WTC11 (cell line): ENCODE measurements at regions not wholly inside any gene's neighbourhood (a gene's known extent, or its start where the extent isn't known, plus 50 kb on each side); places are given as distances from the start of the nearest gene placed in this dataset.

Experiments used
- ATAC-seq: fragments of 200-7000 bp; cut with Tn5 transposase; 2 replicates; pipeline ENCODE4 v1.10.0; 2021; ENCODE audit warnings: mild to moderate bottlenecking, moderate library complexity
- CTCF ChIA-PET: fragments of 300-600 bp; sonication (Branson Sonifier 250); formaldehyde crosslinking; loops from one replicate; lab custom pipeline; 2021; ENCODE audit warnings: antibody characterized with exemption; lab: Charles Lee
- POLR2A ChIA-PET: fragments of 350-600 bp; sonication (Branson Sonifier 250); formaldehyde crosslinking; loops from one replicate; lab custom pipeline; 2021; ENCODE audit warnings: antibody characterized with exemption; lab: Charles Lee
- DNase-seq: peaks from one replicate; pipeline ENCODE4 v3.0.0; 2021; ENCODE audit warnings: low spot score
- H3K27ac Mint-ChIP-seq: 2 replicates; pipeline ENCODE4 v1.8.0; 2021; ENCODE audit warnings: mixed read lengths
- H3K27me3 Mint-ChIP-seq: 2 replicates; pipeline ENCODE4 v1.8.0; 2021; ENCODE audit warnings: low read depth, mild to moderate bottlenecking, moderate library complexity, mixed read lengths
- H3K36me3 Mint-ChIP-seq: 2 replicates; pipeline ENCODE4 v1.8.0; 2021; ENCODE audit warnings: mixed read lengths
- H3K4me1 Mint-ChIP-seq: 2 replicates; pipeline ENCODE4 v1.8.0; 2022; ENCODE audit warnings: mixed read lengths
- H3K4me3 Mint-ChIP-seq: 2 replicates; pipeline ENCODE4 v1.8.0; 2021; ENCODE audit warnings: mild to moderate bottlenecking, moderate library complexity, mixed read lengths
- H3K9me3 Mint-ChIP-seq: 2 replicates; pipeline ENCODE4 v1.8.0; 2021; ENCODE audit warnings: mixed read lengths
- ATF6 ChIP-seq: sonication (generic); formaldehyde crosslinking; IDR thresholded peaks from 2 replicates; pipeline ENCODE4 v1.8.1; 2023; ENCODE audit warnings: mild to moderate bottlenecking, missing genetic modification reagents
- FOXK1 ChIP-seq: sonication (generic); formaldehyde crosslinking; IDR thresholded peaks from 2 replicates; pipeline ENCODE4 v1.8.0; 2022; ENCODE audit warnings: mild to moderate bottlenecking, moderate library complexity, missing genetic modification reagents
- GRHL2 ChIP-seq: fragments of 250-450 bp; sonication (Bioruptor Pico); IDR thresholded peaks from 2 replicates; pipeline ENCODE4 v1.8.0; 2022; ENCODE audit warnings: mild to moderate bottlenecking, moderate library complexity; ENCODE audit not compliant: insufficient replicate concordance, severe bottlenecking
- NR1H2 ChIP-seq: sonication (generic); formaldehyde crosslinking; IDR thresholded peaks from 2 replicates; pipeline ENCODE4 v1.9.0; 2021; ENCODE audit warnings: mild to moderate bottlenecking, moderate library complexity, missing genetic modification reagents
- NR2C2 ChIP-seq: sonication (generic); formaldehyde crosslinking; IDR thresholded peaks from 2 replicates; pipeline ENCODE4 v1.8.0; 2022; ENCODE audit warnings: mild to moderate bottlenecking, missing genetic modification reagents
- OVOL2 ChIP-seq: fragments of 250-450 bp; sonication (Bioruptor Pico); IDR thresholded peaks from 2 replicates; pipeline ENCODE4 v1.9.0; 2021; ENCODE audit warnings: mild to moderate bottlenecking, borderline replicate concordance
- PRRX2 ChIP-seq: fragments of 250-450 bp; sonication (Bioruptor Pico); IDR thresholded peaks from 2 replicates; pipeline ENCODE4 v1.8.0; 2021; ENCODE audit warnings: mild to moderate bottlenecking
- RELA ChIP-seq: sonication (generic); formaldehyde crosslinking; IDR thresholded peaks from 2 replicates; pipeline ENCODE4 v1.8.1; 2022; ENCODE audit warnings: missing genetic modification reagents, mild to moderate bottlenecking, borderline replicate concordance
- SMAD3 ChIP-seq: sonication (generic); formaldehyde crosslinking; IDR thresholded peaks from 2 replicates; pipeline ENCODE4 v1.8.0; 2022; ENCODE audit warnings: missing genetic modification reagents, mild to moderate bottlenecking, borderline replicate concordance
- SOX15 ChIP-seq: fragments of 250-450 bp; sonication (Bioruptor Pico); IDR thresholded peaks from 2 replicates; pipeline ENCODE4 v1.9.0; 2021; ENCODE audit warnings: mild to moderate bottlenecking
- SP1 ChIP-seq: sonication (generic); formaldehyde crosslinking; conservative IDR thresholded peaks from 2 replicates; pipeline ENCODE4 v1.8.1; 2022; ENCODE audit warnings: missing genetic modification reagents
- TCF7 ChIP-seq: sonication (generic); formaldehyde crosslinking; IDR thresholded peaks from 2 replicates; pipeline ENCODE4 v1.8.0; 2022; ENCODE audit warnings: mild to moderate bottlenecking, low read depth, missing genetic modification reagents, moderate library complexity
- TP53 ChIP-seq: sonication (generic); formaldehyde crosslinking; IDR thresholded peaks from 2 replicates; pipeline ENCODE4 v1.8.1; 2023; ENCODE audit warnings: mild to moderate bottlenecking, missing genetic modification reagents
- USF2 ChIP-seq: sonication (generic); formaldehyde crosslinking; IDR thresholded peaks from 2 replicates; pipeline ENCODE4 v1.8.1; 2023; ENCODE audit warnings: mild to moderate bottlenecking, missing genetic modification reagents, moderate library complexity
- ZMAT4 ChIP-seq: fragments of 250-450 bp; sonication (Bioruptor Pico); IDR thresholded peaks from 2 replicates; pipeline ENCODE4 v1.9.0; 2021; ENCODE audit warnings: mild to moderate bottlenecking
- ZNF317 ChIP-seq: sonication (generic); formaldehyde crosslinking; IDR thresholded peaks from 2 replicates; pipeline ENCODE4 v1.8.1; 2023; ENCODE audit warnings: low read depth, mild to moderate bottlenecking, moderate library complexity, missing genetic modification reagents, borderline replicate concordance
- ZNF425 ChIP-seq: fragments of 250-450 bp; sonication (Bioruptor Pico); conservative IDR thresholded peaks from 2 replicates; pipeline ENCODE4 v1.9.0; 2021; ENCODE audit warnings: mild to moderate bottlenecking
- ZNF671 ChIP-seq: fragments of 250-450 bp; sonication (Bioruptor Pico); IDR thresholded peaks from 2 replicates; pipeline ENCODE4 v1.8.0; 2021; ENCODE audit warnings: mild to moderate bottlenecking
- TF ChIP-seq, protein P1 (sequence below): sonication (generic); formaldehyde crosslinking; conservative IDR thresholded peaks from 2 replicates; pipeline ENCODE4 v1.8.1; 2022; ENCODE audit warnings: mild to moderate bottlenecking, missing genetic modification reagents
- TF ChIP-seq, protein P2 (sequence below): sonication (generic); formaldehyde crosslinking; IDR thresholded peaks from 2 replicates; pipeline ENCODE4 v1.8.1; 2022; ENCODE audit warnings: mild to moderate bottlenecking, missing genetic modification reagents, moderate library complexity, borderline replicate concordance
- TF ChIP-seq, protein P3 (sequence below): fragments of 250-450 bp; sonication (Bioruptor Pico); IDR thresholded peaks from 2 replicates; pipeline ENCODE4 v1.8.0; 2021; ENCODE audit warnings: mild to moderate bottlenecking

GRCh38 chr12:105721891-105722290, 391.4 kb downstream of the C12orf75 start (continued):
- TF ChIP-seq, protein P1, sequence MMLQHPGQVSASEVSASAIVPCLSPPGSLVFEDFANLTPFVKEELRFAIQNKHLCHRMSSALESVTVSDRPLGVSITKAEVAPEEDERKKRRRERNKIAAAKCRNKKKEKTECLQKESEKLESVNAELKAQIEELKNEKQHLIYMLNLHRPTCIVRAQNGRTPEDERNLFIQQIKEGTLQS (CRISPR knock-in tag) = no peak
- TF ChIP-seq ZNF425 (CRISPR knock-in tag) (no peak), ZNF671 (CRISPR knock-in tag) (no peak)
- TF ChIP-seq, all 79 proteins: peak for 0

GRCh38 chr12:105723066-105723465, 392.6 kb downstream of the C12orf75 start:
- ATAC-seq = no peak
- Mint-ChIP-seq H3K4me3 (no peak overlapping the region), H3K27me3 (no peaks in the 10 kb centered on the region; the same call in 1 of the 2 replicates), H3K9me3 (0 out of 2 replicates have a peak, but pooled peaks cover 5% of the 10 kb centered on the region), H3K36me3 (no peaks in the 10 kb centered on the region), H3K4me1 (peaks cover 22% of the 10 kb centered on the region), H3K27ac (no peak overlapping the region)
- CTCF ChIA-PET = no interaction called here
- DNase-seq = no peak
- POLR2A ChIA-PET = no interaction called here
- TF ChIP-seq ZNF671 (CRISPR knock-in tag) = no peak
- TF ChIP-seq SP1 (CRISPR knock-in tag) = no peak
- no peak for TF ChIP-seq PRRX2 (CRISPR knock-in tag)
- TF ChIP-seq SOX15 (CRISPR knock-in tag) = no peak
- TF ChIP-seq, protein P2, sequence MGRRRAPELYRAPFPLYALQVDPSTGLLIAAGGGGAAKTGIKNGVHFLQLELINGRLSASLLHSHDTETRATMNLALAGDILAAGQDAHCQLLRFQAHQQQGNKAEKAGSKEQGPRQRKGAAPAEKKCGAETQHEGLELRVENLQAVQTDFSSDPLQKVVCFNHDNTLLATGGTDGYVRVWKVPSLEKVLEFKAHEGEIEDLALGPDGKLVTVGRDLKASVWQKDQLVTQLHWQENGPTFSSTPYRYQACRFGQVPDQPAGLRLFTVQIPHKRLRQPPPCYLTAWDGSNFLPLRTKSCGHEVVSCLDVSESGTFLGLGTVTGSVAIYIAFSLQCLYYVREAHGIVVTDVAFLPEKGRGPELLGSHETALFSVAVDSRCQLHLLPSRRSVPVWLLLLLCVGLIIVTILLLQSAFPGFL (CRISPR knock-in tag) = no peak
- TF ChIP-seq RELA (CRISPR knock-in tag) = no peak
- no peak for TF ChIP-seq OVOL2
- TF ChIP-seq USF2 (CRISPR knock-in tag) = no peak

DNA sequence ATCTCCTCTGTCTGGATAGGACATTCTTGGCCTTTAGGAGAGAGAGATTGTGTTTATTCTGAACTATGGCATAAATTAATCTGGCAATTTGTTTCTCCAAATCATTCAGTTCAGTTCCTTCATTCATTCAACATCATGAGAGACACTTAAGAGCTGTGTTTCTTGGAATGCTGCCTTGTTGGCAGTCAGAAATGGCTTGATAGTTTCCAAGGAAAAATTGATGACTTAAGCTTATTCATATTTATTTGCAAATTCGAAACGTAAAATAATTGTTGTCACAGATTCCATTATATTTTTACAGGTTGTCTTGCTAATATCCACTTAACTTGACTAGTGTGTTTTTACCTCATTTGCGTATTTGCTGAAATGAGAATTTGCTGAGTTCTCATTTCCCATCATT, 393.0 kb downstream of the C12orf75 start:
- Mint-ChIP-seq H3K27me3 (no peaks in the 10 kb centered on the region), H3K4me3 (no peak overlapping the region), H3K9me3 (0 out of 2 replicates have a peak, but pooled peaks cover 5% of the 10 kb centered on the region), H3K27ac (no peak overlapping the region), H3K36me3 (no peaks in the 10 kb centered on the region), H3K4me1 (peaks cover 22% of the 10 kb centered on the region)
- POLR2A ChIA-PET = no interaction called here
- no peak for ATAC-seq
- DNase-seq = no peak
- CTCF ChIA-PET = no interaction called here
- TF ChIP-seq FOXK1 (CRISPR knock-in tag) = no peak
- no peak for TF ChIP-seq SMAD3 (CRISPR knock-in tag)
- TF ChIP-seq TCF7 (CRISPR knock-in tag) = no peak
- no peak for TF ChIP-seq ZMAT4
- no peak for TF ChIP-seq GRHL2 (CRISPR knock-in tag)
- TF ChIP-seq, protein P1 (CRISPR knock-in tag) = no peak
- no peak for TF ChIP-seq SP1 (CRISPR knock-in tag)
- TF ChIP-seq, protein P3, sequence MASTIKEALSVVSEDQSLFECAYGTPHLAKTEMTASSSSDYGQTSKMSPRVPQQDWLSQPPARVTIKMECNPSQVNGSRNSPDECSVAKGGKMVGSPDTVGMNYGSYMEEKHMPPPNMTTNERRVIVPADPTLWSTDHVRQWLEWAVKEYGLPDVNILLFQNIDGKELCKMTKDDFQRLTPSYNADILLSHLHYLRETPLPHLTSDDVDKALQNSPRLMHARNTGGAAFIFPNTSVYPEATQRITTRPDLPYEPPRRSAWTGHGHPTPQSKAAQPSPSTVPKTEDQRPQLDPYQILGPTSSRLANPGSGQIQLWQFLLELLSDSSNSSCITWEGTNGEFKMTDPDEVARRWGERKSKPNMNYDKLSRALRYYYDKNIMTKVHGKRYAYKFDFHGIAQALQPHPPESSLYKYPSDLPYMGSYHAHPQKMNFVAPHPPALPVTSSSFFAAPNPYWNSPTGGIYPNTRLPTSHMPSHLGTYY (CRISPR knock-in tag) = no peak
- TF ChIP-seq ZNF317 (CRISPR knock-in tag) = no peak
- TF ChIP-seq TP53 (CRISPR knock-in tag) = no peak
- TF ChIP-seq NR2C2 (CRISPR knock-in tag) = no peak
- no peak for TF ChIP-seq ATF6 (CRISPR knock-in tag)
- no peak for TF ChIP-seq NR1H2 (CRISPR knock-in tag)
